ENCODE measurements at regions not wholly inside any gene's neighbourhood (a gene's known extent, or its start where the extent isn't known, plus 50 kb on each side); places are given as distances from the start of the nearest gene placed in this dataset.

GRCh38 chr1:214823311-214824117 lies 220.5 kb downstream of the CENPF start:
- DNase-seq (ENCODE audit: low read depth in 2 of 2): no peak

DNA sequence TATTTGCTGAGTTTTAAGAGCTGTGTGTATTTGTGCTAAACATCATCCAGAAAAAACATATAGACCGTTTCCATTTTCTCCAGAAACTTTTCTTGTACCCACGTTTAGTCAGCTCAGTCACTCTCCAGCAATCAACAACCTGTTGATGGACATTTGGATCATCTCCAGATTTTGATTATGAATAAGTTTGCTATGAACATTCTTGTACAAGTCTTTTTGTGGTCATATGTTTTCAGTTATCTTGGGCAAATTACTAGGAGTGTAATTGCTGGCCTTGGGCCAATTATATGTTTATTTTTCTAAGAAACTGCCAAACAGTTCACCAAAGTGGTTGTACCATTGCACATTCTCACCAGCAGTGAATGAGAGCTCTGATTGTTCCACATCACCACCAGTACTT lies 221.8 kb downstream of the CENPF start:
- DNase-seq (ENCODE audit: low read depth in 2 of 2): no peak

DNA sequence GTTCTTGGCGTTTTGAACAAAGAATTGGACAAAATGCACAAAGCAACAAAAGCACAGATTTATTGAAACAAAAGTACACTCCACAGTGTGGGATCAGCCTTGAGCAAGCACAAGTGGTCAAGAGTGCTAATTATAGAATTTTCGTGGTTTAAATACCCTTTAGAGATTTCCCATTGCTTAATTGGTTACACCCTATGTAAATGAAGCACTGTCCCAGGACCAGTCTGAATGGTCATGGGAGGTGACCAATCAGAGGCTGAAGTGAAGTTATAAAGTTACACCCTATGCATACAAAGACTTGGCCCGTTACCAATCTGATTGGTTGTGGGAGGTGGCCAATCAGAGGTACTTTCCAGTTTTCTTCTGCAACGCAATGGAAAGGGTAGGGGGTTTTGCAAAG lies 223.6 kb downstream of the CENPF start:
- no peak for DNase-seq (ENCODE audit: low read depth in 2 of 2)

GRCh38 chr1:214827883-214828282 lies 224.9 kb downstream of the CENPF start:
- no peak for DNase-seq (ENCODE audit: low read depth in 2 of 2)

GRCh38 chr1:214830941-214831340 lies 227.9 kb downstream of the CENPF start:
- DNase-seq (ENCODE audit: low read depth in 2 of 2): no peak

GRCh38 chr1:214831956-214832355 lies 229.0 kb downstream of the CENPF start:
- no peak for DNase-seq (ENCODE audit: low read depth in 2 of 2)

GRCh38 chr1:214833178-214833756 lies 230.3 kb downstream of the CENPF start:
- no peak for DNase-seq (ENCODE audit: low read depth in 2 of 2)

DNA sequence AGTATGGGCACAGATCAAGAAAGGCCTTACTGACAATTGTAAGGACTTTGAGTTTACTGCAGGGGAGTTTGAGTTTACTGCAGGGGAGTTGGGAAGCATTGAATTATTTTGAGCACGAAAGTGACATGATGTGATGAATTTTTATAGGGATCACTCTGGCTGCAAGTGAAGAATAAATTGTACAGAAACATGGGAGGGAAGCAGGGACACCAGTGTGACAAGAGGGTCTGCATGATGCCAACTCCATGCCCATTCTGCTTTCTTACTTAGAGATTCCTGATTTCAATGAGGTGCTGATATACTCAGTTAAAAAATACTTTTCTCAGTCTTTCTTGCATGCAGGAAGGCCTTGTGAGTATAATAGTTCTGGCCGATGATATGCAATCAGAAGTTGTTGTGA lies 234.4 kb downstream of the CENPF start:
- no peak for DNase-seq (ENCODE audit: low read depth in 2 of 2)

GRCh38 chr1:214838351-214838750 lies 235.4 kb downstream of the CENPF start:
- DNase-seq (ENCODE audit: low read depth in 2 of 2): no peak

GRCh38 chr1:214840356-214840755 lies 237.4 kb downstream of the CENPF start:
- no peak for DNase-seq (ENCODE audit: low read depth in 2 of 2)

- no peak for DNase-seq (ENCODE audit: low read depth in 2 of 2)
These were observed 239.7 kb upstream of the KCNK2 start for GRCh38 chr1:214842856-214843255.

DNA sequence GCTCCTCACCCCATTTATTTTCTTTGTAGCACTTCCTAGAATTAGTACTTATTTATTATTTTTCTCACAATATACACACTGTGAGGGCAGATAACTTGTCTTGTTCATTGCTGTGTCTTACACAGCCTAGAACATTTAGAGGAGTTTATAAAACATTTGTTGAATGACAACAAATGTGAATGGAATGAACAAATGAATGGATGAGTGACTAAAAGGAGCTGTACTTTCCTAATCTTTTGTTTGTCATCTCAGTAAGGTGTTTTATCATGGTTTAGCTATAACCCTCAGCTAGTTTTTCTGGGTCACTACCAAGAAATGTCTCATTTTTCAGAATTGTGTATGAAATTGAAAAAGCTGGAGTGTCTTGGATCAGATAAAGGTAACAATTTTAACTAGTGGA lies 239.3 kb upstream of the KCNK2 start:
- DNase-seq (ENCODE audit: low read depth in 2 of 2): no peak

GRCh38 chr1:214844319-214844718 lies 238.2 kb upstream of the KCNK2 start:
- no peak for DNase-seq (ENCODE audit: low read depth in 2 of 2)

GRCh38 chr1:214846276-214846675 lies 236.3 kb upstream of the KCNK2 start:
- DNase-seq (ENCODE audit: low read depth in 2 of 2): no peak

DNA sequence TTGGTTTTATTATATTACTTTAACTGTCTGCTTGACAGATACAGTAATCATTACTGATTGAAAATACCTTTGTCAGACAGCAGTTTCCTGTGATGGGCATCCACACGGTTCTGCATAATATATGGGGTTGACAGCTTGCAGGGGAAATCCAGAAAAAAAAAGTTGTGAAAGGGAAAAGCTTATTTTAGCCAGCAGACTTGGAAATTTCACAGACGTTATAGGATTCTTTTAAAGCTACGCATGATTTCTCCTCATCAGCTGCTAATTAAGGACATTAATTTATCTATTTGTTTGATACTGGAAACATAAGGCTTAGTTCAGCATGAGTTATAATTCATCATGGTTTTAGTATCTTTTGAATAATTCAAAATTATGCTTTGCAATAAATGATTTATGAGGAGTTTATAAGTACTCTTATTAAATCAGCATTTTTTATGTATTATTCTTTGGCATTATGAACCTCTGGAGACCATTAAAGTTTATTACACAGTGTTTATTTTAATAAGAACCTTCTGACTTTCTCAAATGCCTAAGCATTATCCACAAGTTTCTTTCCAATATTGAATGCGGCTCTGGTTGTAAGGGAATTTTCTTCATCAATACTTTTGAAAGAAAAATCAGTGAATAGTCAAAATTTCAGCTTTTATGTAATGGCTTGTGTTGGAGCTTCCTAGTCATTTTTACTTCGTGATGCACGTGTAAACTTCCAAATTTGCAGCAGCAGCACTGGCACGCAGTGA lies 235.3 kb upstream of the KCNK2 start:
- no peak for DNase-seq (ENCODE audit: low read depth in 2 of 2)

GRCh38 chr1:214848101-214848500 lies 234.4 kb upstream of the KCNK2 start:
- no peak for DNase-seq (ENCODE audit: low read depth in 2 of 2)

- DNase-seq (ENCODE audit: low read depth in 2 of 2): no peak
These were observed 232.0 kb upstream of the KCNK2 start for GRCh38 chr1:214850432-214851050.

- DNase-seq (ENCODE audit: low read depth in 2 of 2): no peak
These were observed 229.2 kb upstream of the KCNK2 start for GRCh38 chr1:214853340-214853739.

- DNase-seq (ENCODE audit: low read depth in 2 of 2): no peak
These were observed 228.2 kb upstream of the KCNK2 start for GRCh38 chr1:214854126-214854875.

GRCh38 chr1:214856843-214857242 lies 225.7 kb upstream of the KCNK2 start:
- DNase-seq (ENCODE audit: low read depth in 2 of 2): no peak

DNA sequence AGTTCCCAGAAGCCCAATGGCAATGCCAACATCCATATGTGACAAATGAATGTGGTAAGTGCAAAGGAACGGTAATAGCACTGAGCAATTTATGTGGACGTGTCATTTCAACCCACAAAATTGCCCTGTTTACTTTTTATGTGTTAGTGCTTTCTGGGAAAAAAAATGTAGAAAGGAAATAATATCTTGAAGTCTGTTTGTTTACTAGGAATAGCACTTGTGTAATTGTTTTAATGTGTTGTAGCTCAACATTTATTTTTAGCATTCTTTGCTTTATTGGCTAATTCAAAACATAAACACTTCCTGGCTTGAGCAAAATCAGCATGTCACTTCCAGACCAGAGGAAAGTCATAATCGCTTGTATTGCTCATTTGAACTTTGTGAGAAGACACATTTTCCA lies 224.8 kb upstream of the KCNK2 start:
- no peak for DNase-seq (ENCODE audit: low read depth in 2 of 2)

- no peak for DNase-seq (ENCODE audit: low read depth in 2 of 2)
These were observed 222.9 kb upstream of the KCNK2 start for GRCh38 chr1:214859647-214860046.
